Mucosa of descending colon (tissue), 3 donors: ENCODE measurements at regions not wholly inside any gene's neighbourhood (a gene's known extent, or its start where the extent isn't known, plus 50 kb on each side); places are given as distances from the start of the nearest gene placed in this dataset.

Experiments used
- ATAC-seq: fragments of 200-7000 bp; cut with Tn5 transposase; one replicate; pipeline ENCODE4 v1.9.1; 2020; ENCODE audit warnings: mild to moderate bottlenecking, moderate library complexity
- DNase-seq, 3 donors: peaks; one replicate each; pipeline ENCODE4 v3.0.0-alpha.2; 2020
- H3K36me3 ChIP-seq: fragments of 200-600 bp; one replicate; pipeline ENCODE4 v1.8.0; 2021; ENCODE audit warnings: low read depth, mild to moderate bottlenecking
- H3K4me1 ChIP-seq: fragments of 200-600 bp; one replicate; pipeline ENCODE4 v1.8.0; 2021; ENCODE audit warnings: low read depth, mild to moderate bottlenecking
- H3K4me3 ChIP-seq: fragments of 200-600 bp; one replicate; pipeline ENCODE4 v1.8.0; 2021; ENCODE audit warnings: mild to moderate bottlenecking
- H3K9me3 ChIP-seq: fragments of 200-600 bp; one replicate; pipeline ENCODE4 v1.8.0; 2021; ENCODE audit warnings: mild to moderate bottlenecking
- CTCF ChIP-seq: fragments of 200-600 bp; IDR thresholded peaks from one replicate; pipeline ENCODE4 v1.8.0; 2022; ENCODE audit warnings: antibody characterized with exemption, mild to moderate bottlenecking
- intact Hi-C, 2 donors: fragments of 100-400 bp; cut with DNase I in 1 of 2; cut with micrococcal nuclease in 1 of 2; formaldehyde crosslinking; loops; one replicate each; pipeline versions ENCODE4 v1.11.0 to v1.11.1; 2022; cut with DNase I, micrococcal nuclease
- donor health status: DM: no; HTN: no; CAD: no; lungs with moderate emphysema.
- donor health status: DM: no; HTN: no; CAD: no.
- donor health status: DM: no; HTN: yes; CAD: no.

- no peaks in the 10 kb centered on the region for H3K9me3 ChIP-seq
- no peak for TF ChIP-seq CTCF
- no peaks in the 10 kb centered on the region for H3K4me1 ChIP-seq
- ATAC-seq (no peak), DNase-seq (no peak)
- no peak overlapping the region for H3K4me3 ChIP-seq
- intact Hi-C loops = no loop called here
- H3K36me3 ChIP-seq = no peaks in the 10 kb centered on the region
Observed at GRCh38 chr1:22379566-22379965, 72.1 kb upstream of the ZBTB40 start.

DNA sequence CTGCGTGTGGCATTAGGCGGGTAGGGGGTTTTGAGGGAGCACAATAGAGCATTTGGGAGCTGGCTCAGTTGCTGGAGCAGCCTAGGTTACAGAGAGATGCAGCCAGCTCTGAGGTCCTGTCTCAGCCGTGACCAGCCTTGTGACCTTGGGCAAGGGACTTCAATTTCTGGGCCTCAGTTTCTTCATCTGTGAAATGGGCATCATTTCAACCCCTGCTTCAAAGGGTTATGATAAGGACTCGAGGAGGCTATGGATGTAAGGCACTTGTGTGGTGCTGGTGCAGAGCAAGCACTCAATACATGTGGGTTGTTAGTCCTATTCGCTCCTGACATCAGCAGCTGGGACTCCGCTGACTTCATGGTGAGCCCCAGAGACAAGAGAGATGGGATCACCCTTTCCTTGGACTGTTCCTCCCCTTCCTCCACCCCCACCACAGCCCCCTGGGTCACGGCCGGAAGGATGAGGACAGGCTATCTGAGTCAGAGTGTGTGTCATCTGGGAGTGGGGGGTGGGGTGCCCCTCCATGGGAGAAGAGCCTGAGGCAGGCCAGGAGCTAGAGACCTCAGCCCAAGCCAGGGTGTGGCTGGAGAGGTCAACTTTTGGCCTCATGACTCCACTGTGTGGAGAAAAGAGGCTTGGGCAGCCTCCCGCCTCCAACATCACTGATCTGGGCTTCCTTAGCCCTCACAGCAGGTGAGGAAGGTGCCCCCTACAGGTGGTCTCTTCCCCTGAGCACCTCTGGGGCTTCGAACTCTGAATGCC is 71.4 kb upstream of the ZBTB40 start:
- ATAC-seq = no peak
- intact Hi-C loops = no loop called here
- no peak for TF ChIP-seq CTCF
- H3K4me1 ChIP-seq = no peaks in the 10 kb centered on the region
- no peak for DNase-seq
- H3K4me3 ChIP-seq = no peak overlapping the region
- no peaks in the 10 kb centered on the region for H3K36me3 ChIP-seq
- no peaks in the 10 kb centered on the region for H3K9me3 ChIP-seq

DNA sequence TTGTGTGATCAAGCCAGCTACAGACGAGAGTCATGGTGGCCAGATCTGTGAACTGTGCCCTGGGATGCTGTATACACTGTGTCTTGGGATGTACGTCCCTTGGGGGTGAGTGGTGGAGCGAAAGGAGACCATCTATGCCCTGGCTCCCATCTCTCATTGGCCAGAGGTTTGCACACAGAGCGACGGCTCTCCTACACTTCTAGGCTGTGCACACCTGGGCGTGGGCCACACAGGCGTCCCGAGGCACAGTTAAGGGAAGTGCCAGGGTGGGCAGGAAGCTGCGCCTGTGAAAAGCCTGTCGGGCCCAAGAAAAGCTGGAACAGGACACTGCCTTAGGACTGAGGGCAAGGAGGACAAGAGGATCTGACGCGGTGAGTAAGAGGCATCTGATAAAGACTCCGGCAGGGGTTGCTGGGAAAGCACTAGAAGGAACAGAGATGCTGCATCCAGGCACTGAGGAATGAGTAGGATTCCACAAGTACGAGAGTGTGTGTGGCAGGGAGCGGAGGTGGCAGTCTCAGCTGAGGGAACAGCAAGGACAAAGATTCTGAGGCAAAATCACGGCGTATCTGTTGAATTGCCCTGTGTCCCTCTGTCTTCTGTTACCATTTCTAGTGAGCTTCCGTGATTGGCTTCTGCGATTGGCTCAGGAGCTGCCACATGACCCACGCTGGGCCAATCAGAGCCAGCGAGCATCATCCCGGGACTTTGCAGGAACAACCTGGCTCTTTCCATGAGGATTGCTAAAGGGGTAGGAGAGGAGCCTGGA is 67.9 kb upstream of the ZBTB40 start:
- intact Hi-C loops = no loop called here
- Histone ChIP-seq H3K36me3 (no peaks in the 10 kb centered on the region), H3K9me3 (no peaks in the 10 kb centered on the region), H3K4me3 (no peak overlapping the region), H3K4me1 (no peaks in the 10 kb centered on the region)
- no peak for TF ChIP-seq CTCF
- no peak for ATAC-seq
- no peak for DNase-seq

GRCh38 chr1:22385537-22385936 is 66.1 kb upstream of the ZBTB40 start:
- Histone ChIP-seq H3K36me3 (no peaks in the 10 kb centered on the region), H3K9me3 (no peaks in the 10 kb centered on the region), H3K4me3 (no peak overlapping the region), H3K4me1 (no peaks in the 10 kb centered on the region)
- DNase-seq (no peak), ATAC-seq (no peak)
- intact Hi-C loops = no loop called here
- no peak for TF ChIP-seq CTCF

DNA sequence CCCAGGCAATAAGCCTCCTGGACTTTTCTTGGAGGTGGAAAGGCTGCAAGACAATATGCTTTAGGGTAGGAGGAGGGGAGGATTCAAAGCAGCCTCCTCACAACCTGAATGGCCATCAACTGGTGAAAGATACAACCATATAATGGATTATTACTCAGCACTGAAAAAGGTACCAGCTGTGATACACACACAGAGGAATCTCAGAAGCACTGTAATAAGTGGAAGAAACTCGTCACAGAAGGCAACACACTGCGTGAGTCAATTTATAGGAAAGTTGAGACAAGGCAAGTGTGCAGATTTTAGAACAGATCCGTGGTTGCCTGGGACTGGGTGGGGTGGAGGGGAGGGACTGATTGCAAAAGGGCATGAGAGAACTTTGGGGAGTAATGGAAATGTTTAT is 64.9 kb upstream of the ZBTB40 start:
- no peak for TF ChIP-seq CTCF
- Histone ChIP-seq H3K9me3 (no peaks in the 10 kb centered on the region), H3K4me1 (no peaks in the 10 kb centered on the region), H3K36me3 (no peaks in the 10 kb centered on the region), H3K4me3 (no peak overlapping the region)
- intact Hi-C loops = no loop called here
- DNase-seq = no peak
- no peak for ATAC-seq
